GM12891 (cell line): ENCODE measurements at regions not wholly inside any gene's neighbourhood (a gene's known extent, or its start where the extent isn't known, plus 50 kb on each side); places are given as distances from the start of the nearest gene placed in this dataset.

Experiments used
- DNase-seq: peaks from one replicate; pipeline ENCODE4 v3.0.0; 2011; ENCODE audit warnings: low spot score; ENCODE audit not compliant: insufficient read length
- FAIRE-seq: peaks from 2 replicates; lab custom pipeline; 2011; peaks lifted over from hg19 to GRCh38; lab: Jason Lieb, UNC
- PAX5 ChIP-seq: IDR thresholded peaks from 2 replicates; pipeline ENCODE4 v1.6.1; 2011; ENCODE audit warnings: low read length, moderate library complexity, mild to moderate bottlenecking; ENCODE audit not compliant: insufficient read depth, severe bottlenecking
- POLR2A ChIP-seq: IDR thresholded peaks from 2 replicates; pipeline ENCODE4 v1.6.1; 2011; ENCODE audit warnings: low read depth, low read length, control low read depth
- POLR2AphosphoS5 ChIP-seq: IDR thresholded peaks from 2 replicates; pipeline ENCODE4 v1.6.1; 2011; ENCODE audit warnings: low read depth, low read length, control low read depth
- POU2F2 ChIP-seq: IDR thresholded peaks from 2 replicates; pipeline ENCODE4 v1.6.1; 2011; ENCODE audit warnings: low read depth, mild to moderate bottlenecking, control low read depth, low read length, moderate library complexity
- SPI1 ChIP-seq: IDR thresholded peaks from 2 replicates; pipeline ENCODE4 v1.6.1; 2011; ENCODE audit warnings: low read depth, low read length, control low read depth
- TAF1 ChIP-seq: IDR thresholded peaks from 2 replicates; pipeline ENCODE4 v1.6.1; 2011; ENCODE audit warnings: low read depth, low read length, control low read depth

DNA sequence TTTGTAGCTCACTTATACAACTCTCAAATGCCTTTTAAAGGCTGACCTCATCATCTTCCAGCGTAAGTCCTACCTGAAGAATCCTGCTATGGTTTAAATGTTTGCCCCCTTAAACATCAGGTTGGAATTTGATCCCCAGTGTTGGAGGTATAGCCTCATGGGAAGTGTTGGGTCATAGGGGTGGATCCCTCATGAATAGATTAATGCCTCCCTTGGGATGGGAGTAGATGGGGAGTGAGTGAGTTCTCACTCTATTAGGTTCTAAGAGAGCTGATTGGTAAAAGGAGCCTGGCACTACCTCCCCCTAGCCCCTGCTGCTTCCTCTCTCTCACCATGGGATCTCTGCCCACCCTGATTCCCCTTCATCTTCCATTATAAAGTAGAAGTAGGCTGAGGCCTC lies 285.6 kb downstream of the FZD1 start:
- no peak for FAIRE-seq
- no peak for DNase-seq
- TF ChIP-seq SPI1 (no peak), POLR2A (no peak), PAX5 (no peak), POLR2AphosphoS5 (no peak), POU2F2 (no peak), TAF1 (no peak)

- DNase-seq (no peak), FAIRE-seq (no peak)
- no peak for TF ChIP-seq SPI1
- no peak for TF ChIP-seq POLR2A
- no peak for TF ChIP-seq PAX5
- TF ChIP-seq POU2F2 = no peak
- no peak for TF ChIP-seq POLR2AphosphoS5
- TF ChIP-seq TAF1 = no peak
Observed at GRCh38 chr7:91550931-91551330, 286.7 kb downstream of the FZD1 start.

DNA sequence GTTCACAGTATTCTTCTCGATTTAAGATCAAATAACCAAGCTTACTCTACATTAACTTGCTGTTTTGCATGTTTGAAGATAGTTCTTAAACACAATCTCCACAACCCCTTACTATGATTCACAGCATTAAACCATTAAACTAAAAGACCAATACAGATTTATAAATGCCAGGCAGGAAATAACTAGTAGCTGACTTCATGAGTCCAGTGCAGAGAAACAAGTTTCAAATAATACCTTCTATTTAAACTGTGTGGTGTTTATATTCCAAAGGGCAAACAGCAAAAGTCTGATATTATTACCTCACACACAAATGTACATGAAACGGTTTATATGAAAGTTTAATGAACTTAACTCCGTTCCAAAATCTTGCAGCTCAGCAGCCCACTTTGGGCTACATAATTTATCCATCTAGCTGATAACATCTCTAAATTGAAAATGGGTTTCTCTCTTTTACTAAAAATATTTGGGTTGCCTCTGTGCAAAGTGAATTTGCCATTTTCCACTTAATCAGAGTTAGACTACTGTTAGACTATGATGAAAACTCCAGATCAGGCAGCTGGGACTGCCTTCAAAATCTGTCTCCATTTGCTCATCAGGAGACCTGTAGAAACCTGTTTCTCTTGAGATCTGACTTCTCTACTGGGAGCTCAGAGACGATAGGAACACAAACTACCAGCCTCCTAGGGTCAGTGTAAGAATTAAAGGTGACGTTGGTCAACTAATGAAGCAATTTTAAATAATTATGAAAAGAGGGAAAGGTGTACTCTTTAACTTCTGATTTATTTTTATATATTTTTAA lies 287.3 kb downstream of the FZD1 start:
- TF ChIP-seq POLR2AphosphoS5 = no peak
- no peak for TF ChIP-seq TAF1
- TF ChIP-seq POU2F2 = no peak
- no peak for TF ChIP-seq POLR2A
- TF ChIP-seq PAX5 = no peak
- TF ChIP-seq SPI1 = no peak
- DNase-seq (no peak), FAIRE-seq (no peak)

- DNase-seq = no peak
- FAIRE-seq = no peak
Observed at GRCh38 chr7:91553410-91553895, 289.2 kb downstream of the FZD1 start.

GRCh38 chr7:91554883-91555282 lies 290.6 kb downstream of the FZD1 start:
- DNase-seq = no peak
- TF ChIP-seq PAX5 = no peak
- TF ChIP-seq POU2F2 = no peak
- TF ChIP-seq TAF1 = no peak
- no peak for FAIRE-seq

More at GRCh38 chr7:91553410-91553895, 289.2 kb downstream of the FZD1 start:
- TF ChIP-seq POLR2A (no peak), POU2F2 (no peak), PAX5 (no peak), POLR2AphosphoS5 (no peak), TAF1 (no peak), SPI1 (no peak)

DNA sequence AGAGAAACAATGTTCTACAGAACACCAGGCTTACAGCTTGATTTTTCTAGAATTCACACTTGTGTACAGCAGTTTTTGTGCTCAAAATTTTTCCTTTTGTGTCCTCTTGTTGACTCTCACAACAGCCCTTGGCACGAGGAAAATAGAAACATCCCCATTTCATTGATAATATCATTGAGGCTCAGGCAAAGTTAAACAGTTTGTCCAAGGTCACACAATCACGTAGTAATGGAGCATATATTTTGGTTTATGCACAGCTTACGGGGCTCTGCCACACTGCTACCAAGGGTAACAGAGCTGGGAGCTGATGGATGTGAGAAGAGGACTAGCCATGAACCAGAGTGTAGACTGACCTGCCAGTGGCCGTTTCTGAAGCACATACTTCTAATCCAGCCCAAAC lies 292.0 kb downstream of the FZD1 start:
- no peak for FAIRE-seq
- DNase-seq = no peak
- no peak for TF ChIP-seq SPI1
- no peak for TF ChIP-seq POLR2A
- TF ChIP-seq TAF1 = no peak
- no peak for TF ChIP-seq POLR2AphosphoS5
- no peak for TF ChIP-seq POU2F2

- TF ChIP-seq POLR2A (no peak), POU2F2 (no peak), POLR2AphosphoS5 (no peak), SPI1 (no peak), TAF1 (no peak), PAX5 (no peak)
- DNase-seq (no peak), FAIRE-seq (no peak)
Observed at GRCh38 chr7:91556956-91557650, 292.9 kb downstream of the FZD1 start.

- TF ChIP-seq POLR2A (no peak), POLR2AphosphoS5 (no peak), POU2F2 (no peak), TAF1 (no peak), SPI1 (no peak), PAX5 (no peak)
- DNase-seq (no peak), FAIRE-seq (no peak)
Observed at GRCh38 chr7:91557789-91558404, 293.7 kb downstream of the FZD1 start.

GRCh38 chr7:91559947-91560346 lies 295.7 kb downstream of the FZD1 start:
- no peak for FAIRE-seq
- TF ChIP-seq TAF1 (no peak), POLR2AphosphoS5 (no peak), SPI1 (no peak), PAX5 (no peak), POU2F2 (no peak), POLR2A (no peak)
- DNase-seq = no peak

DNA sequence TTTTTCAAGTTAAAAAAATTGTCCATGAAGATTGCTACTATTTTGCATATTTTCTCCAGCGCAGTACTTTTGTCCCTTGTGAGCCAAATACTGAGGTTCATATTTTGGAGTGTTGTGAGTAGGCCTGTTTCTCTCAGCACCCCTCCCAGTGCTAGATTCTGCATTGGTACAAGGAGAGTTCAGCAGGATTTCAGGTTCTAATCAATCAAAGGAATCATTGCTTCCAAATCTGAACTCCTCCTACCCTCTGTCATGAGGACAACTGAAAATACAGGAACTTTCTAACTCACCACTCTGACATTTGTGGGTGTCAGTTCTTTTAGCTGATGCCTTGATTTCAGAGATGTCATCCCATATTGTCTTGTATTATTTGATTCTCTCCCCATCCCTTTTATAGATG lies 299.9 kb downstream of the FZD1 start:
- no peak for FAIRE-seq
- no peak for TF ChIP-seq TAF1
- no peak for TF ChIP-seq POLR2A
- no peak for TF ChIP-seq POU2F2
- TF ChIP-seq PAX5 = no peak
- TF ChIP-seq POLR2AphosphoS5 = no peak
- no peak for TF ChIP-seq SPI1
- DNase-seq = no peak

DNA sequence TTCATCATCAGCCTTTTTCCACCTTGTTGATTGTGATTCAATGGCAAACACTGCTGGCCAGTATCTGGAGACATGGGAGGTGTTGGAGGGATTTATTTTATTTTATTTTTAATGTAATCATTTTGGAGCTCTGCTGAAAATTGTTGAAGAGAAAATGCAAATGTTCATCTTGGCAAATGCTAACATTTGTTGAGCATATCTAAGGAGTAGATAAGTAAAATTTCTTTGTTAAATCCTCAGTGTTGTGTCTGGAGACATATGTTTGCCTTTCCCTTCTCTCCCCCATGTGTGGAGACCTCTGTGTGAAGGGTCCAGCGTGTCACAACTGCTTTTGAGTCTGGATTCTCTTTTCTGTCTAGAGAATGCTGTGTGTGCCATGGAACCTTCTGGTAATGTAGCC lies 300.3 kb downstream of the FZD1 start:
- FAIRE-seq = no peak
- TF ChIP-seq POLR2A = no peak
- no peak for TF ChIP-seq TAF1
- no peak for TF ChIP-seq PAX5
- no peak for TF ChIP-seq POU2F2
- no peak for TF ChIP-seq POLR2AphosphoS5
- no peak for TF ChIP-seq SPI1
- no peak for DNase-seq
